IPS DF 19.7 (cell line): ENCODE measurements at regions not wholly inside any gene's neighbourhood (a gene's known extent, or its start where the extent isn't known, plus 50 kb on each side); places are given as distances from the start of the nearest gene placed in this dataset.

Source experiments
- DNase-seq: peaks from one replicate; pipeline ENCODE4 v3.0.0-alpha.2; 2013; ENCODE audit warnings: low read depth, low spot score

DNA sequence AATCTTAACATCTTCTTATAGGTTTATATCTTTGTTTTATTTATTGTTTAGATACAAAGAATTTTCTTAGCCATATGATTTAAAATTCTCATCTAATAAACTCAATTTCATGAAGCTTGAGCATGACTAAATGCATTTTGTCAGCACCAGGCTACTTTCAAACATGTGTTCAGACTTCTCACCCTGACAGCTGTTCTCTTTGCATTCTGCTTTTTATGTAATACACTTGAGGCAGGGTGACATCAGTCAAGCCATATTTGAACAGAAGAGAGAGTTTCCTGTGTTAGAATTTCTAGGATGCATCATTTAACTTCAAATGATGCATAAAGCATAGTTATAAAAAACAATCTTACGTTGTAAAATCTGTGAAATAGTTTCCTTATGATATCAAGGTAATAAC, 1295.1 kb upstream of the PCDH20 start:
- DNase-seq: no peak

DNA sequence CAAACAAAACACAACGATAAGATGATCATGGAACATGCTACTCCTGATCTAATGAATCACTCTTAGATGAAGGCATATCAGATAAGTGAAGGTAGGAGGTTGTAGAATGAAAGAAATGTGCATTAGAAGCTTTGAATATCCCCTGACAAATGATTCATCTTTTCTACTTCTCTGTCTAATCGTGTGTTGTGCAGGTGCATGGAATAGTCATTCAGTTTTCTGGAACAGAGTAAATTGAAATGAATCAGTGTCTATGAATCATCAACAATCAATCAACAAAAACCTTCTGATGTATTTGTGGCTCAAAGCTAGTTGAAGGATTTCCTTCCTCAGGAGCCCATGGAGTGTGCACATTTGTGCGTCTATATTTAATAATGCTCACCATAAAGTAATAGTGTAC, 1290.4 kb upstream of the PCDH20 start:
- no peak for DNase-seq

DNA sequence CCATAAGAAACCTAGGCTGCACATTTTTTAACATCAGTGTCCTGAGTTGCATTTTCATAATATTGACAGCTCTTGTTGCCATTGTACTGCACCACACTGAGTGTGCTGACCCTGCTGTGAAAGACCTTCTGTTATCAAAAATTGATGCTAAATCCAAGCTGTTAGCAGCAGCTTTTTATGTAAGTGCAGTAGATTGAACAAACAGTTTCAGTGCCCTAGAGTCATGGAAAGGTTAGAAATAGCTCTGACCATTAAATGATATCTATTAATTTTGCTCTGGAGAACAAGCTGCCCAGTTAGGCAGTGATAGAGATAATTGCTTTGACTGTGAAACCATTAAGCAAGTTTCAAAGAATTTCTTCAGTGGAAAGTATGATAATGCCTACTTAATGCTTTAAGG, 1289.2 kb upstream of the PCDH20 start:
- DNase-seq: no peak

DNA sequence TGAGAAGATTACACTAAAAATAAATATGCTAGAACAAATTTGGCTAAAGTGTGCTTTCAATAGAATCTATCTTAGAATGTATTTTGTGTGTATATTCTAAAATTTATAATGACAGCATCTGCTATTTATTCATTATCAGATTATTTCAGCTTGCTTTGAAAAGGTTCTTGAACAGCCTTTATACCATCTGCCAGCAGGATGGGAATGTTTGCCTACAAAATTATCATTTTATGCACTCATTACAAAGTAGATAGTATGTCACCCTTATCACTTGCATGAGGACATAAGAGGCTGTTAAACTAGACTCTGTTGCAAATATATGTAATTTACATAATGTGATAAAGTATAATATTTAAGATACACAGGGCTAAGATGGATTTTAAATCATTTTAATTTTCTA, 1286.9 kb upstream of the PCDH20 start:
- no peak for DNase-seq

DNA sequence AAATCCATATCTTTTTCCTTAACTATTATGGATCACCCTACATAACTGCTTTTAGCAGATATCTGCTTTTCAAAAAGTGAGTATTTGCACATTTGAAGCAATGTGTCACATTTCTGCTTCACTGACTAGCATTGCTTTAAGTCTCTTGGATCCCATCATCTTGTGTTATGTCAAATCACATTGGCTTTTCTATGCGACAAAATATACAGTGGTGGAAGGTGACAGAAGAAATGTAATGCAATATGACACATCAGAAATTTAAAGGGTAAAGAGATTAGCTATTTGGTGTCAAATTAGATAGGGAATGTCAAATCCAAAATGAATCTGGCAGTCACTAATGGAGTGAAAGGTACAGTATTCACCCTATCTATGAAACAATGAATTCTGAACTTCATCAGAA, 1282.1 kb upstream of the PCDH20 start:
- no peak for DNase-seq

DNA sequence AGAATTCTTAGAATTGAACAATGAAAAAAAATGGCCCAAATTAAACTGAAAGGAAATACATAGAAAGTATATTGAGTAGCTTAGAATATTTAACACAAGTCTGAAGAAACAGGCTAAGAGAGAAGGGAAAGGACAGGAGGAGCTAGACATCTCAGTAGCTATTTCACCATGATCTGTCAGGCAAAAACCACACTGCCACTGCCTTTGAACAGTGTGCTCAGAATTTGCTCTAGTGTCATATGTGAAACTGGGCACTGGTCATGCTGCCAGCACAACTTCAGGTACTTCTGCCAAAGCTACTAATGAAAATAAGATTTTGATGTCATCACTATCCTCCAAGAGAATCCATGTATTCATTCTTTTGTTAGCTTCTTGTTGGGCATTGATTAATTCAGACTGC, 1280.8 kb upstream of the PCDH20 start:
- DNase-seq: no peak

DNA sequence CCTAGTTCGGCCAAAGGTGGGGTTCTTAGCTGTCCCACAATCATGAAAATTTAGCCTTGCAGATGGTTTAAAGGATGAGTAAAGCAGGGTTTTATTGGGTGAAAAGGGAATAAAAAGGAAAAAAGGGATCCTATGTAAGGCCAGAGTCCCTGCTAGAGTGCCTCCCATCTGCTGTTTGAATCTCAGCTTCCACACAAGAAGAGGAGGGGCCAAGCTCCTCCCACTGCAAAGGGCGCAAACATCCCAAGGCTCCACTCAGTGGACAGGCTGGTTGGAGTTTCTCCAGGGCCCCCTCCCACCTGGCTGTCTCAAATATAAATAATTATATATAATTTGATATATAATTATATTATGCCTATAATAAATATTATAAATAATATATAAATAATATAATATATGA, 1272.1 kb upstream of the PCDH20 start:
- no peak for DNase-seq

DNA sequence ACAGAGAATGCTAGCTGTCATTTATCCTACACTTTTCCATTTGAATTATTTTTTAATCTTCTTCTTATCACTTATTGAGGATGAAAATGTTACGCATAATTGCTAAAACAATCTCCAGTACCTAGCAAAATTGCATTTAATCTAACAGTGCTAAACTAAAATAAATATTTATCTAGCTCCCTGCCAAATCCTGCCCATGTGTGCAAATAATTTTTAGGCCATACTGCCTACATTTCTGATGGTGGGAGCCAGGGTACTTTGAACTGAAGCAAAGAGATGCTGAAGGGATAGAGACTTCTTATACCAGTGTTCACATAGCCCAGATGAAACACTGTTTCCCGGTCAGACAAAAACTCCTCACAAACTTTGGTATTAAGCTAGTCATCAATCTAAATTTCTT, 1268.7 kb upstream of the PCDH20 start:
- no peak for DNase-seq

DNA sequence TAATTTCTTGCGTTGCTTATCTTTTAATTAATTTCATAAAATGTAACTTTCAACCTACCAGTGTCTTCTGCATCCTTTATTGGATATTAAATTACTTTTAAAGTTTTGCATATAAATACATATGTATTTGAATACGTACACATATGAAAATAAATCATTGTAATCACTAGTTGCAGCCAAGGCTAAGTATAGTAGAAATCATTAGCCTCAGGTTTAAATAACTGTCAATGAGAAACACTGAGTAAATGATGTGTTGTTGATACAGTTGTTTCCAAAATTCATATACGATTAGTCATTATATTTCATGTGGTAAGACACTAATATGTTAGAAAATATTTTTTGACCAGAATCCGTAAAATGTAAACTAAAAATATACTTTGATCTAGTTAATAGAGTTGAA, 1267.1 kb upstream of the PCDH20 start:
- no peak for DNase-seq

DNA sequence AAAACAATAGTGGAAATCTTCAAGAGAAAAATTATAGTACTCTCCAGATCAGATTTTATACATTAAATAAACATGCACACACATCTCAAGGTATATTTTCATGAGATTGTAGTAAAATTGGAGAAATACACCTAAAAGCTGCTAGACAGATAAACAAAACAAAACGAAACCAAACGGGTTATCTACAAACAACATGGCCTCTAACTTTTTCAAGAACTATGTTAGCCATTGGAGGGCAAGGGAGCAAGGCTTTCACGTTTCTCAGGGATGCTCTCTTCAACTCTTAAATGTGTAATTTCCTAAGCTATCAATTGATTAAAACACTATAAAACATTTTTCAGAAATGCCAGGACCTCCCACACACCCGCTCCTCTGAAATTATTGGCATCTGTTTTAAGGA, 1262.4 kb upstream of the PCDH20 start:
- DNase-seq: no peak

DNA sequence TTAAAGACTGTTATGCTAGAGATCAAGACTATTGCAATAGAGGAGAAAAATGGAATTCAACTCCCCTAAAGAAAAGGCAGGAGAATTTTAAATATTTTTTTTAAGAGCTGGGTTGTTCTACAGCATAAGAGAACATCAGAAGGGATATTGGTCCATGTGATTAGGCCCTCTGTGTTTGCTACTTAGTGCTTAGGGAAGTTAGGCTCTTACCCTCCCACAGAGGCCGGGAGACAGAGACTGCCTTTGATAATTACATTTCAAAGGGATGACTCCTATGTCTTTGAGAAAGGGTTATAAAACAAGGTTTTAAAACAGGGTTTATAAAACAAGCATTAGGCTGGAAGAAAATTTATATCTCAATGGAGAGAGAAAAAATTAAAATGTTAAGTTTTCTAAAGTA, 1248.1 kb upstream of the PCDH20 start:
- no peak for DNase-seq

DNA sequence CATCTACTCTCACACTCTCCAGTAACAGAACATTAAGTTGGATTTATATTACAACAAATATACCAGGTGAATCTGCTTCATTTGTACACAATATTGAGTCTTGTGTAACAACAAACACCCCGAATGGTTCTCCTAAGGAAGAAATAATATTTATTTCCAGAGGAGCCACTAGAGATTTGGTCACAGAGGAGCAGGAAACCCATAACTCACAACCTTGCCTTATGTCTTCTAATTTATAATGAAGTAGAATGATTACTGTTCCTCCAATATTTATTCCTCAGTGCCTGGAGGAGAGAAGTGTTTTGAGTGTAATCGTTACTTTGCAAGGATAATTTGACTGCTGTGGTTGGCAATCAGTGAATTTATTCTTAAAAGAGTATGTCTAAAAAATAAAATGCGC, 1243.7 kb upstream of the PCDH20 start:
- DNase-seq: no peak

DNA sequence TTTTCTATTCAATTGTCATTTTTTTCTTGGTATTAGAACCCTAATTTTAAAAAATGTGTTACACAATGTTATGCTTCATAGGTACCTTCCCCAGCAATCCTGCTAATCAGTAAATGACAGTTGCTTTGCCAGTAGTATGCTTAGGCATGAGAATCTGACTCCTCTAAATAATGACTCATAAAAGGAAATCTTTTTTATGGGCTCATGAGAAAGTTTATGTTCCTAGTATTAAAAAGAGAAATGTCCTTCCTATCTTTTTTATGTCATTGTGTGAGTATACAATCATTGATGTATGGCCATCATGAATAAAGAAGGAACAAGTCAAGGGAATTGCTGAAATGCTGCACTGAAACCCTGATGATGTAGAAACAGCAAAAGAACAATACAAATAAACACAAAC, 1237.7 kb upstream of the PCDH20 start:
- no peak for DNase-seq

DNA sequence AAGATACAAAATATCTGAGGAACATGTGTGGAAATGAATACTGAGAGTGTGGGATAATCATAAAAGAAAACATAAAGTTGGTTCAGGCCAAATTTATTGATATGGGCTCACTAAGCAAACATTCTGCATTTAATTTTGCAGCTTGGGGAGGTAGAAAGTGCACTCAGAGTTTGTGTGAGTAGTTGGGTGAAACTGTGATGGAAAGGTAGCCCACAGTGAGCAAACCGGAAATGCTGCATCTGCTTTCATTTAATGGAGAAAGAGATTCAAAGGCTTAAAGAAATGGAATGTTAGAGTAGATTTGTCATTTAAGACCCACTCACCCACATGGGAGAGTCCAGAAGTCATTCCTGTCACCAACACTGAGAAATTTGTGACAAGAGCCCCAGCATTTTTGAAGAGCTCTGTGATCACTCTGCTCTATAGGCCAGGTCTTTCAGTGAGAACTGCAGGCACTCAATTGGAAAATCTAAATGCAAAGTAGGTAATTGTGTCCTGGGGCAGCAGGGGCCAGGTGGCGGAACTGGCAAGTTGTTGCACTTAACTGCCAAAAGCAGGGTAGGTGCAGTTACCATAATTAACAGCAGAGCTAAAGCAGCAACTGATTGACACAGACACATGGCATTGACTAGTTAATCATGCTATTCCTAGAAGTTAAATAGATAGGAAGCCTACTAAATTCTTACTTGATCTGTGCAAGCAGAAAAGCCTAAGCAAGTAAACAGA, 1228.3 kb upstream of the PCDH20 start:
- DNase-seq: no peak

DNA sequence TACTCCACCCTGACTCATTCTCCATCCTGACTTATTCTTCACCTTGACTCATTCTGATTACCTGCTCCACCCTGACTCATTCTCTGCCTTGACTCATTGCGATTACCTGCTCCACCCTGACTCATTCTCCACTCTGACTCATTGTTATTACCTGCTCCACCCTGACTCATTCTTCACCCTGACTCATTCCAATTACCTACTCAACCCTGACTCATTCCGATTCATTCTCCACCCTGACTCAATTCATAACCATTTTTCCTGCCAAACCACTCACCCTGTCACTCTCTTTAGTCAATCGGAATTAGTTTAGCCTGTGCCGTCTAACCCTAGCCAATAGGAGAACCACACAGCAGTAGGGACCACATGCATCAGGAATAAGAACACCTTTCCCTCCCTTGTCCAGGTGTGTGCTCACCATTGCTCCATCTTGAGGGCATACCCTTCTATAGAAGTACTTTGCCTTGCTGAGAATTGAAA, 1227.4 kb upstream of the PCDH20 start:
- DNase-seq: no peak

DNA sequence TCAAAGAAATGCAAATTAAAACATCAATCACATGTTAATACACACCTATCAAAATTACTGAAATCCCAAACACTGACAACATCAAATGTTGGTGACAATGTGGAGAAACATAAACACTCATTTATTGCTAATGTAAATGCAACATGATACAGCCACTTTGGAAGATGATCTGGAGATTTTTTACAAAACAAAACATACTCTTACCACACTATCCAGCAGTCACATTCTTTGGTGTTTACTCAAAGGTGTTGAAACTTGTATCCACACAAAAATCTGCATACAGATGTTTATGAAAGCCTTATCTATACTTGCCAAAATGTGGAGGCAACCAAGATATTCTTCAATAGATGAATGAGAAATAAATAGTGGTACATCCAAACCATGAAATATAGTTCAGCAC, 1219.5 kb upstream of the PCDH20 start:
- DNase-seq: no peak

DNA sequence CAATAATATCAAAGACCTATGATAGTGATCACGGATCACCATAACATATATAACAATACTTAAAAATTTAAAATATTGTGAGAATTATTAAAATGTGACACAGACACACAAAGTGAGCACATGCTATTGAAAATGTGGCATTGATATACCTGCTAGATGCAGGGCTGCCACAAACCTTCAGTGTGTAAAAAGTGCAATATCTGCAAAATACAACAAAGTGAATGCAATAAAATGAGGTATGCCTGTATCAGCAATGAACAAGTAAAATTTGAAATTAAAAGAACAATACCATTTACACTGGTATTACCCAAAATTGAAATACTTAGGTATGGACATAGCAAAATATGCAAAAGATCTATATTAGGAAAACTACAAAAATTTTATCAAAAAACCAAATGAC, 1217.8 kb upstream of the PCDH20 start:
- no peak for DNase-seq

DNA sequence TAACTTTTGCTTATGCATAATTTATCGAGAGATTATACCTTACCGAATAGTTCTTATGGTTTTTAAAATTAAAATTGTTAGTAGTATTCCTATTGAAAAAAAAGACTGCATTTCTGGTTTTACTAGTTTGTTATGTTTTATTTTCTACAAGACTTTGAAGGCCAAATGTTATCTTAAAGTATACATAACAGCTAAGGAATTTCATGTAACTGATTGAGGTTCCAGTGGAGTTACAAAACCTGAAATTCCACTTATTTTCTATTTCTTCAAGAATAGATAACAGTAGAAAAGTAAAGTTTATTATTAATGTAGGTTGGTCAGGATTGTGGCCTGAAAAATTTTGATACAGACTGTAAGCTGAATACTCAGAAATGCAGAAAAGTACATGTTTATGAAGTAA, 1216.0 kb upstream of the PCDH20 start:
- no peak for DNase-seq

DNA sequence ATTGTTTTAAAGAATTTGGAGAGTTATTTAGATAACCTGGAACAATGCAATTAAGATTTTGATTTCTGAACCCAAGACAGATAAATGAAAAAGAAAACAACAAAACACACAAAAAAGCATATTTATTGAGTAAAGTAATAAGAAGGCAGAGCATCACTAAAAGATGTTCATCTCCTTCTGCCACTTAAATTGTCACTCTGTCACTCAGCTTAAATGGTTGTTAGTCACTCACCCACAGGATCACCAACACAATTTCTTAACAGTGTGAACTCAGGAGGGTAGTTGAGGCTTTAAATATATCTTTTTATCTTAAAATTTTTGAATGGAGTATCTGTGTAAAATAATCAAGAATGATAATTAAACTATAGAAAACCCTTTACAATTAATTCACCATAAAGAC, 1215.5 kb upstream of the PCDH20 start:
- DNase-seq: no peak

DNA sequence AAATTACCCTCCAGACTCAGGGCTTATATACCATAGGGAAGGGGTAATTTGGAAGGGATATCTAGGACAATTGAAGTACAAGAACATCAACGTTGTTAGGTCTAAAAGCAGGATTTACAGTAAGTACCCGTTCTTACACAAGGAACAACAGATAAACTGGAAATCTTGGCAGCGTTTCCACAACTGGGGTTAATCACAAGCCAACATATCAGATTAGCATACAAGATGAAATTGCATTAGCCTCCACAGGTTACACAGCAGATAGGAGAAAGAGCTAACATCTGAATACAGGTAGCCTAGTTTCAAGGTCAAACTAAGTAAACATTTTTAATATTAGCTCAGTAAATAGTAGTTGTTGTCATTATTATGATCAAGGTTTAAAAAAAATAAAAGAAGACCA, 1214.0 kb upstream of the PCDH20 start:
- DNase-seq: no peak

DNA sequence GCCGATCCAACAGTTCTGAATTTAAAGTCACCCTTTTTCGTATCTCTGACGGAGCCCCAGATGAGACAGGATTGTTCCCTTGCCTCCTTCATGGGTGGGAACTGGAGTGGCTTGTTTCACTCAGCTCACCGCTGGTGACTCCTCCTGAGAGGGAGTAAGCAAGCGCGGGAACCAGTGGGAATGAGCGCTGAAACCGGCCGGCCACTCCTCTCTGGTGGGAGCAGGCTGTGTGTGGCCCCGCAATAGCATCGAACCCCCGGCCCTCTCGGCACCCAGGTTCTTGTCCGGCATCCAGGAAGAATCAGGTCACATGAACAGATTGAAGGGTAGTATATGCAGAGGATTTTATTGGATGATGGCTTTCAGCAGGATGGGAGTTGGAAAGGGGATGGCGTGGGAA, 1211.6 kb upstream of the PCDH20 start:
- no peak for DNase-seq

DNA sequence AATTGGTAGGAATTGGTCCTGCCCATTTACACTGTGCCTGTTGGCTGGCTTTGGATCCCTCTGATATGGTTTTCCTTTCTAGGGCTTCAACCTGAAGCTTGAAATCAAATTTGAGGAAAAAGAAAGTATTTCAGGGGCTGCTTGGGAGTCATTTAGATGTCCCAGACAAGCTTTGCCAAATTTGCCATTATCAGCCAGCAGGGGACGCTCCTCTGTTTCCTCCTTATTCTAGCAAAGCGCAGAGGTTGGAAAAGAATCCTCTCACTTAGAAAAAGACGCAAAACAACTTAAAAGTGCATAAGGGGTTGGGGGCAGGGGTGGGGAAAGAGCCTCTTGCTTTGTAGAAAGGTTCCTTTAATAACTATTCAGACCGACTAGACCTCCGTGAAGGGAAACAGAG, 1211.1 kb upstream of the PCDH20 start:
- DNase-seq: peak; percentile 20

DNA sequence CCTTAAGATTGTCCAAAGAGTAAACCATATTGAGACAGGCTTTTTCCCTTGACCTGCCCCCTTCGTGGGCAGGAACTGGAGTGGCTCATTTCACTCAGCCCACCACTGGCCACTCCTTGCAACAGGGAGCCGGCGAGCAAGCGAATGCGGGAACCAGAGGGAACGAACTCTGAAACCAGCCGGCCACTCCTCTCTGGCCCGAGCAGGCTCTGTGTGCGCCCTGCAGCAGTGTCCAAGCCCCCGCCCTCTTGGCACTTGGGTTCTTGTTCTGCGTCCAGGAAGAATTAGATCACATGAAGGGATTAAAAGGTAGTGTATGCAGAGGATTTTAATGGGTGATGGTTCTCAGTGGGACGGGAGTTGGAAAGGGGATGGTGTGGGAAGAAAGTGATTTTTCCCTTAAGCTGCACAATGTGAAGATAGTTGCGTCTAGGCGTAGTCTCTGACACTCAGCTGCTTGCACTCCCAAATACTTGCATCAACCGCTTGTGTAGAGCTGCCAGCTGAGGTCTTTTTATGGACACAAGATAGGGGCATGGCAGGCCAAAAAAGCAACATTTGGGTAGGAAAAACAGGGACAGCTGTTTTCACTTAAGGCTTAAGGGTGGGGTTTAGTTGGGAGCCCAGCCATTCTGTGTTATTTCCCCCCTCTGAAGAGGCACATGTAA, 1209.7 kb upstream of the PCDH20 start:
- DNase-seq: no peak

DNA sequence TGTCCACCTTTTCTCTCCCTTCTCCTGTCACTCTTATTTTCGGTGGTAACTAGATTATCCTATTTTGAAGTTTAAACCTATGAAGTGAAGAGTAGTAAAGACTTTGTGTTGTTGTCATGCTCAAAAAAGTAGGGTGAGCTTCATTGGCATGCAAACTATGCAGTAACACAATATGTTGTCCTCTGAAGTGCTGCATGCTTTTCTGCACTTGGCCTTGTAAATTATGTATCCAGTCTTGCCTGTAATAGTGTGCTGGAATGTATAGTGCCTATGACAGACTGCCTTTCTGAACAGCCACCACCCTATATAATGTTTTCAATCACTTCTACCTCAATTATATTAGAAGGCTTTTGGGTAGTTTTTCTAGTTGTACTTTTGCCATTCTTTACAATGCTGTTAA, 1198.2 kb upstream of the PCDH20 start:
- DNase-seq: no peak
